ENCODE measurements at regions not wholly inside any gene's neighbourhood (a gene's known extent, or its start where the extent isn't known, plus 50 kb on each side); places are given as distances from the start of the nearest gene placed in this dataset.
A peak's percentile ranks its signal among the peaks of the same experiment; 100 is the strongest.
"Not testable (repeated sequence)": the region's sequence is repeated elsewhere in the genome, so short reads cannot be mapped to it uniquely, and the experiment has no call there.

DNA sequence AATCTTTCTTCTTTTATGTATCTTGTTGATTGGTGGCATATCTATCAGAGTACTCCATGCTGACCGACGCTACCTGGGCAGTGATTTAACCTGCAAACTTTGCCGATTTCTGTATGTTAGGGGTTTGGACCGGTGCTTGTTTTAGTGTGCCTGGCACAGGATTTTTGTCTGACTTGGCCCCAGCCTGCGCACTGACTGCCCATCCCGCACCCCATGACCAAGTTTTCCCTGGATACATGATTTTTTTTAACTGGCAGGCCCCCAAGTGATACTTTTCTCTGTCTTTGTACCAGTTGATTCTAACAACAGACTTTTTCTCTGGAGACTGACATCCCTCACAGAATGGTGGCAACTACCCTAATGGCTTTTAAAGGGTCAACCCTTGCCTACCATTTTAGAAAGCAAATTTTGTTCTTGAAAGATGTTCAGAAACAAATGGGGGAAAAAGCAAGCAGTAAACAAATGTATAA is 69.0 kb upstream of the C1QTNF9B start:
- H3K4me3 Mint-ChIP-seq = peak overlapping the region; percentile 81
- peaks cover 46% of the 10 kb centered on the region for H3K4me1 Mint-ChIP-seq (ENCODE audit: low read depth)
- H3K27ac Mint-ChIP-seq = peak overlapping the region; percentile 93
- H3K9me3 Mint-ChIP-seq = no peaks in the 10 kb centered on the region
- H3K27me3 Mint-ChIP-seq (ENCODE audit: low read depth) = no peaks in the 10 kb centered on the region
- peaks cover 9% of the 10 kb centered on the region for H3K36me3 Mint-ChIP-seq (ENCODE audit: low read depth)

DNA sequence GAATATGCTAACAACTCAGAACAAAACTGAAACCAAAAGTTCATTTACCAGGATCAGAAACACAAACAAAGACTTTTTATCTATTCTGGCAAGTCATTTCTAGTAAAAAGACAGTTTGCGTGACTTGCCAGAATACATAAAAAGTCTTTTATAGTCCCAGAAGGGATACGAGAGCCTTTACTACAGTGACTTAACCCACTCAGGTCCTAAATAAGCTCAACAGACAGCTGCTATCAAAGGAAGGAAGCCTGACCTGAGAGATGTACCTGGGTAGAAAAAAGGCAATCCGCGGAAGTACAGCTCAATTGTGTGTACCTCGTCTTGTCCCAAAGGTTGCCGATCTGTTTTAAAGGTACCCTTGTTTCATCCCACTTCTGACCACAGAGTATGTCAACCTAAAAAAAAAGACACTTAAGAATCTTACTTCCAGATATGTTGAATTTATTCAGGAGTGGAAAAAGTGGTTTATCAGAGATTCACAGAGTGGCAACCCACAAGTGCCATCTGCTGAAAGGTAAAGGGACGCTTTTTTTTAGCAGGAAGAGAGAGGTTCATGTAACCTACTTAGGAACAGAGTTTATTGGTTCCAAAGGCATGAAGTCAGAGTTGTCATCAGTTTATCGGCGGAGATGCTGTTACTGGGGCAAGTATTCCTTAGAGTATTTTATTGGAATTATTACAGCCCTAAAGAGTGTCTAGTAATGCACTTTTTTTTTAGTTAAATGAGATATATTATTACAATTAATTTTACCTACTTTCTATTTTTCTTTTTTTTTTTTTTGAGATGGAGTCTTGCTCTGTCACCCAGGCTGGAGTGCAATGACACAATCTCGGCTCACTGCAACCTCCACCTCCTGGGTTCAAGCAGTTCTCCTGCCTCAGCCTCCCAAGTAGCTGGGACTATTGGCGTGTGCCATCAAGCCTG is 69.7 kb upstream of the C1QTNF9B start:
- H3K4me3 Mint-ChIP-seq = peak overlapping the region; percentile 81
- H3K36me3 Mint-ChIP-seq (ENCODE audit: low read depth) = peaks cover 9% of the 10 kb centered on the region
- H3K27ac Mint-ChIP-seq = peak overlapping the region; percentile 93
- H3K4me1 Mint-ChIP-seq (ENCODE audit: low read depth) = peaks cover 43% of the 10 kb centered on the region
- no peaks in the 10 kb centered on the region for H3K27me3 Mint-ChIP-seq (ENCODE audit: low read depth)
- no peaks in the 10 kb centered on the region for H3K9me3 Mint-ChIP-seq

GRCh38 chr13:23967792-23968191 is 70.5 kb upstream of the C1QTNF9B start:
- H3K36me3 Mint-ChIP-seq (ENCODE audit: low read depth); H3K27me3 Mint-ChIP-seq (ENCODE audit: low read depth); H3K9me3 Mint-ChIP-seq: not testable (repeated sequence)
- peak overlapping the region; percentile 72 for H3K4me3 Mint-ChIP-seq
- peak overlapping the region; percentile 94 for H3K27ac Mint-ChIP-seq
- peaks cover 41% of the 10 kb centered on the region for H3K4me1 Mint-ChIP-seq (ENCODE audit: low read depth)

DNA sequence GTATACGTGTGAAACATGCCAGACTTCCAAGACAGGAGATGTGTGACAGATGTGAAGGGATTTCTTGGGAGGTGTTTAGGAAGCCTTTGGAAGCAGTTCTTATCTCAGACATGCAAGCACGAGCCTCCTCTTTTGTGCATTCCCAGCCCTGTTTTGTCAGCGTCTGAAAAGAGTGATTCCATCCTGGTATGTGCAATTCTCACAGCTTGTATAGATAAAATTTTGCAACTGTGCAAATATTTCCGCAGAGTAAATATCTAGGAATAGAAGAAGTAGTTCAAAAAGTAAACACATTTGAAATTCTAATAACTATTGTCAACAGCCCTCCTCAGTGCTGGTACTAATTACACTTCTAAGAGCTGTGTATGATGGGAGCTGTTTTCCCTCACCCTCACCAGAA is 72.3 kb upstream of the C1QTNF9B start:
- no peaks in the 10 kb centered on the region for H3K27me3 Mint-ChIP-seq (ENCODE audit: low read depth)
- H3K4me1 Mint-ChIP-seq (ENCODE audit: low read depth) = peaks cover 25% of the 10 kb centered on the region
- H3K27ac Mint-ChIP-seq = no peak overlapping the region
- no peak overlapping the region for H3K4me3 Mint-ChIP-seq
- no peaks in the 10 kb centered on the region for H3K9me3 Mint-ChIP-seq
- H3K36me3 Mint-ChIP-seq (ENCODE audit: low read depth) = peaks cover 8% of the 10 kb centered on the region

- Mint-ChIP-seq H3K27ac (peak overlapping the region; percentile 83), H3K27me3 (ENCODE audit: low read depth) (peaks cover 40% of the 10 kb centered on the region), H3K9me3 (no peaks in the 10 kb centered on the region), H3K4me3 (peak overlapping the region; percentile 90), H3K36me3 (ENCODE audit: low read depth) (no peaks in the 10 kb centered on the region), H3K4me1 (ENCODE audit: low read depth) (peaks cover 12% of the 10 kb centered on the region)
These were observed 82.3 kb upstream of the C1QTNF9B start for GRCh38 chr13:23979361-23980159.

DNA sequence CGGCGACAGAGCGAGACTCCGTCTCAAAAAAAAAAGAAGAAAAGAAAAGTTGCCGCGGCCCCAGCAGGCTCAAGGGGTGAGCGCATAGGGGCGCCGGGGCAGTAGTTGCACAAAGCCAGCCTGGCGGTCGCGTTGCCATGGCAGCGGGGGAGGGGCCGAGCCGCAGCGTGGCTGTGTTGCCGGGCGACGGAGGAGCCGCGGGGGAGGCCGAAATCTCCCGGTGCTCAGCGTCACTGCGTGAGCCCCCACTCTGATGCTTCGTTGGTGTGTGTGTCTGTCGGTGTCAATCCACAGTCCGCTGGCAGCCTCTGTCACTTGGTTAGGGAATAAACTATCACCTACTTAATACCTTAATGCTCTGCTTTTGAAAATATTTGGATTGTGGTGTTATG is 82.9 kb upstream of the C1QTNF9B start:
- no peaks in the 10 kb centered on the region for H3K36me3 Mint-ChIP-seq (ENCODE audit: low read depth)
- no peaks in the 10 kb centered on the region for H3K9me3 Mint-ChIP-seq
- H3K4me1 Mint-ChIP-seq (ENCODE audit: low read depth) = peaks cover 12% of the 10 kb centered on the region
- peaks cover 42% of the 10 kb centered on the region for H3K27me3 Mint-ChIP-seq (ENCODE audit: low read depth)
- peak overlapping the region; percentile 83 for H3K27ac Mint-ChIP-seq
- peak overlapping the region; percentile 90 for H3K4me3 Mint-ChIP-seq

- Mint-ChIP-seq H3K27me3 (ENCODE audit: low read depth) (peaks cover 44% of the 10 kb centered on the region), H3K9me3 (no peaks in the 10 kb centered on the region), H3K4me3 (no peak overlapping the region), H3K4me1 (ENCODE audit: low read depth) (peaks cover 12% of the 10 kb centered on the region), H3K27ac (no peak overlapping the region), H3K36me3 (ENCODE audit: low read depth) (no peaks in the 10 kb centered on the region)
These were observed 86.4 kb upstream of the C1QTNF9B start for GRCh38 chr13:23983671-23984070.

GRCh38 chr13:23984546-23984945 is 87.2 kb upstream of the C1QTNF9B start:
- peaks cover 36% of the 10 kb centered on the region for H3K27me3 Mint-ChIP-seq (ENCODE audit: low read depth)
- no peak overlapping the region for H3K27ac Mint-ChIP-seq
- H3K36me3 Mint-ChIP-seq (ENCODE audit: low read depth) = no peaks in the 10 kb centered on the region
- no peak overlapping the region for H3K4me3 Mint-ChIP-seq
- no peaks in the 10 kb centered on the region for H3K9me3 Mint-ChIP-seq
- peaks cover 6% of the 10 kb centered on the region for H3K4me1 Mint-ChIP-seq (ENCODE audit: low read depth)

- H3K4me3 Mint-ChIP-seq = no peak overlapping the region
- peaks cover 2% of the 10 kb centered on the region for H3K4me1 Mint-ChIP-seq (ENCODE audit: low read depth)
- H3K27ac Mint-ChIP-seq = no peak overlapping the region
- peaks cover 32% of the 10 kb centered on the region for H3K27me3 Mint-ChIP-seq (ENCODE audit: low read depth)
- H3K36me3 Mint-ChIP-seq (ENCODE audit: low read depth) = no peaks in the 10 kb centered on the region
- H3K9me3 Mint-ChIP-seq = no peaks in the 10 kb centered on the region
These were observed 87.8 kb upstream of the C1QTNF9B start for GRCh38 chr13:23985060-23985459.

- Mint-ChIP-seq H3K27me3 (ENCODE audit: low read depth) (peaks cover 39% of the 10 kb centered on the region), H3K4me3 (no peak overlapping the region), H3K27ac (no peak overlapping the region), H3K9me3 (no peaks in the 10 kb centered on the region), H3K36me3 (ENCODE audit: low read depth) (no peaks in the 10 kb centered on the region), H3K4me1 (ENCODE audit: low read depth) (no peaks in the 10 kb centered on the region)
These were observed 88.5 kb upstream of the C1QTNF9B start for GRCh38 chr13:23985839-23986238.

- no peaks in the 10 kb centered on the region for H3K4me1 Mint-ChIP-seq (ENCODE audit: low read depth)
- H3K4me3 Mint-ChIP-seq = no peak overlapping the region
These were observed 89.3 kb upstream of the C1QTNF9B start for GRCh38 chr13:23986619-23987018.

DNA sequence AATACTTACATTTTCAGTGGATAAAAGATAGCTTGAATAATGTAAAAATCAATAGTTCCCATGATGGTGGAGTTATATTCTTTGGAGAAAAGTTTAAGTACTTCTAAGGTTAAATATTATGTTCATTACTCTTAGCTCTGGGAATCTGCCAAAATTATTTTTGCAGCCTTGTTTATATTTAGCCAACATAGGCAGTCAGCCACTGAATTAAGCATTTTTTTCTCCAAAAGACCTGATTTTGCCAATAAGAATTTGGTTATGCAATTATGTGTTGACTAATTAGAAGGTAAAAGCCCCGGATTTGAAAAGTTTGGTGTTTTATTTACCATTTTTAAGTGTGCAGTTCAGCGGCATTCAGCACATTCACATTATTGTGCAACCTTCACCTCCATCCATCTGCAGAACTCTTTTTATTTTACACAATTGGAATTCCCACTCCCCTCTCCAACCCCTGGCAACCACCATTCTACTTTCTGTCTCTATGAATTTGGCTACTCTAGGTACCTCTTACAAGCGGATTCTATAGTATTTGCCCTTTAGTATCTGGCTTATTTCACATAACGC is 90.1 kb upstream of the C1QTNF9B start:
- Mint-ChIP-seq H3K27me3 (ENCODE audit: low read depth) (peaks cover 32% of the 10 kb centered on the region), H3K4me3 (no peak overlapping the region), H3K36me3 (ENCODE audit: low read depth) (no peaks in the 10 kb centered on the region), H3K4me1 (ENCODE audit: low read depth) (no peaks in the 10 kb centered on the region), H3K9me3 (no peaks in the 10 kb centered on the region), H3K27ac (no peak overlapping the region)

More at GRCh38 chr13:23986619-23987018, 89.3 kb upstream of the C1QTNF9B start:
- no peaks in the 10 kb centered on the region for H3K9me3 Mint-ChIP-seq
- H3K27ac Mint-ChIP-seq = no peak overlapping the region
- H3K36me3 Mint-ChIP-seq (ENCODE audit: low read depth) = no peaks in the 10 kb centered on the region
- peaks cover 33% of the 10 kb centered on the region for H3K27me3 Mint-ChIP-seq (ENCODE audit: low read depth)

- Mint-ChIP-seq H3K4me3 (no peak overlapping the region), H3K9me3 (no peaks in the 10 kb centered on the region), H3K27me3 (ENCODE audit: low read depth) (peaks cover 29% of the 10 kb centered on the region), H3K27ac (no peak overlapping the region), H3K4me1 (ENCODE audit: low read depth) (no peaks in the 10 kb centered on the region), H3K36me3 (ENCODE audit: low read depth) (no peaks in the 10 kb centered on the region)
These were observed 91.3 kb upstream of the C1QTNF9B start for GRCh38 chr13:23988546-23989122.

- H3K4me3 Mint-ChIP-seq = no peak overlapping the region
- H3K4me1 Mint-ChIP-seq (ENCODE audit: low read depth) = no peaks in the 10 kb centered on the region
- H3K9me3 Mint-ChIP-seq = no peaks in the 10 kb centered on the region
- no peak overlapping the region for H3K27ac Mint-ChIP-seq
- peaks cover 24% of the 10 kb centered on the region for H3K27me3 Mint-ChIP-seq (ENCODE audit: low read depth)
- H3K36me3 Mint-ChIP-seq (ENCODE audit: low read depth) = no peaks in the 10 kb centered on the region
These were observed 93.2 kb upstream of the C1QTNF9B start for GRCh38 chr13:23990455-23990854.
